ENCODE measurements at regions not wholly inside any gene's neighbourhood (a gene's known extent, or its start where the extent isn't known, plus 50 kb on each side); places are given as distances from the start of the nearest gene placed in this dataset.
"Not testable (repeated sequence)": the region's sequence is repeated elsewhere in the genome, so short reads cannot be mapped to it uniquely, and the experiment has no call there.

DNA sequence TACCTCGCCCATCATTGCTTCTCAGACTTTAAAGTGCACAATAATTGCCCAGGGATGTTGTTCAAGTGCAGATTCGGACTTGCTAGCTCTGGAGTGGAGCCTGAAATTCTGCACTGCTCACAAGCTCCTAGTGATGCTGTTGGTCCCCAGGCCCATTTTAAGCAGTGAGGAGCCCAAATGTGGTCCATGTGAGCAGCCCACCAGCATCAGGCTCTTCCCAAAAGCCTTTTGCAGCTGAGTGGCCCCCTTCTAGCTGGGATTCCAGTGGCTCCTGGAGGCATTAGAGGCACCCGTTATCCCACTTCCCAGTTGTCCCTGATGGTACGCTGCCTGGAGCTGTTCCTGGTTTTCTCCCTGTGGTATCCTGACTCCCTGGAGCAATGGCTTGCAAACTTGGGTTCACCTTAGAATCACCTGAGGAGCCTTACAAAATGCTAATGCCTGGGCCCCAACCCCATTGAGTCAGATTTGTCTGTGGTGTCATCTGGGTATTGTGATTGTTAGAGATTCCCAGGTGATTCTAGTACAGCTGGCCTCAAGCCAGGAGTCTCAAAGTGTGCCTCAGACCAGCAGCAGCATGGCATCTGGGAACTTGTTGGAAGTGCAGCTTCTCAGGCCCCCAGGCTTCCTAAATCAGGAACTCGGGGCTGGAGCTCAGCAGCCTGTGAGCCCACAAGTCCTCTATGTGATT lies 186.9 kb upstream of the SLC24A3 start:
- no peak for DNase-seq

DNA sequence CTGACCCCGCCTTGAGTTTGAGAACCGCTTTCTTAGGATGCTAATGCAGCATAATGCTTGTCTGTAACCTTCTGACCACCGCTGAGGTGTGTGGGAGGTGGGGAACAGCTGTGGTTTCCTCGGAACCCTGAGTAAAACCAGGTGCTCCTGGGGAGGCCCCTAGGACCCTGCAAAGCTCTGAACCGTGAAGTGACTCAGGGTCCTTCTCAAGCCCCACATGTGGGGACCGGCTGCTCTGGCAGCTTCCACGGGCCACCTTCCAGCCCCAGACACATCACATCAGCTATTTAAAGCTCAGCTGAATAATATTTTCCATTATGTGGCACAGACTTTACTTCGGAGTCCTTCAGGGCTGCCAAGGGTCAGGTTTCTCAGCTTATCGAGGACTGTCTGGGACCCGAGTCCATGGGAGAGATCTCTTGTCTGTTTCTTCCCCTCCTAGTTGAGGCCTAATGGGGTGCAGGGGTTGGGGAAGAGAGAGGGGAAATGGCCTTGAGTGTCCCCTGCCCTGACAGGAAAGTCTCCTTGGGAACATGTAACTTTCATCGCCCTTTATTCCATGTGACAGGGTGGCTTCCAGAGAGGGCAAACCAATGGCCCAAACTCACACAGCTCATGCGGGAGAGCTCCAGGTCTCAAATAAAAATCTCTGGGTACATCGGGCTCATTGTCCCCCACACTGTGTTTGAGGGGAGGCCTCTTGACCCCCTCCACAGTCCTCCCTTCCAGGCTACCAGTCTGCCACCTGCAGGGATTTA lies 186.1 kb upstream of the SLC24A3 start:
- DNase-seq, result no peak

- DNase-seq, result no peak
Observed at GRCh38 chr20:19026901-19027644, 185.4 kb upstream of the SLC24A3 start.

DNA sequence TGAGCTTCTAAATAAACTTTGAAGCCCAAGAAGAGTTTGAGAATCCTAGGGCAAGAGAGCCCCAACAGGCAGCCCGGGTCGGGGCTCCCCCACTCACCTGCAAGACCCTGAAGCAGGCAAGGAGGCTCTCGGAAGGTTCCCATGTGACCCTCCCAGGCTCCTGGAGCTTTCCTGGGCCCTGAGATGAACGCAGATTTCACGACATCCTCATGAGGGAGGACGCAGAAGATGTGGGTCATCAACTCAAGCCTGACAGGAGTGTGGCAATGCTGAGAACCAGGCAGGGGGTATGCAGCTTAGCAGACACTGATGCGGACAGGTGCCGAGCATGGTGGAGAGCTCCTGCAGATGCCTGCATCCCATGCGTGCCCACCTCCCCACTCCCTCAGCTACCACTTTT lies 184.5 kb upstream of the SLC24A3 start:
- DNase-seq, result no peak

- no peak for DNase-seq
Observed at GRCh38 chr20:19041787-19042186, 170.7 kb upstream of the SLC24A3 start.

- DNase-seq, result no peak
Observed at GRCh38 chr20:19045371-19045770, 167.1 kb upstream of the SLC24A3 start.

DNA sequence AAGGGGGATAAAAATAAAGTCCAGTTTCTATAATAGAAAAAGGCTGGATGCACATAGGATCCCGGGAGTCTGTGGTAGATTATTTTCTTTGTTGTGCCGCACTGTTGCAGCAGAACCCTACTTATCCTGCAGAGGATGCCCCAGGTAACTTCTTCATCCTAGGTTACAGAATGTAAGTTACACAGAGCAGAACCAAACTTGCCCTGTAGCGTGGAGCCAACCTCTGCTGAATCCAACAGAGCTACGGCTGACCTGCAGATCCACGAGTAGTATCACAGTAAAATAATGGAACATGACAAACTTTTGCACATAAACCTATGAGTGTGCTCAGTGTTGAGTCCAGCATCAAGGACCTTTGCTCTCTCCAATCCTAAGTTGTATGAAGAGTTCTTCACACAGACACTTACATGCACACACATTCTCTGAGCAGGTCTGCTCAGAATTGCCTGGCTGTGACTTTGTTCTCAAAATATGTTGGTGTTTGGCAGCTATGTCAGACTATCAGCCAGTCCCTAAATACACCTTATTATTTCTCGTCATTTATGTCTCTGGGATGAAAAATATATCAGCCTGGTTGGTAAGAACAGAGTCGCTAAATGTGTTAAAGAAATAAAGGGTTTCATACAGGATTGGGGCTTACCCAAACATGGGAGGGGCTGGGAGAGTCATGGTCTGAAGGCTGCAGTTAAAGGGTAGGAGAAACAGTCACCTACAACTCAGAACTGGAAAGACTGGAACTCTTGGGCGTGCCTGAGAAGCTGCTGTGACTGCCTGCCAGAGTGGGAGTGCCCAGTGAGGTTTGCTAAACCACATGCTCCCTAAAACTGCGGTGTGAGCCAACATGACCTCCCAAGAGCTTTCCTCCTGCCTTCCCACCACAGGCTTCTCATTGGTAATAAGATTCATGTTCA lies 165.1 kb upstream of the SLC24A3 start:
- DNase-seq, result no peak

- DNase-seq, result no peak
Observed at GRCh38 chr20:19047951-19048296, 164.5 kb upstream of the SLC24A3 start.

GRCh38 chr20:19048995-19049501 lies 163.4 kb upstream of the SLC24A3 start:
- no peak for DNase-seq

DNA sequence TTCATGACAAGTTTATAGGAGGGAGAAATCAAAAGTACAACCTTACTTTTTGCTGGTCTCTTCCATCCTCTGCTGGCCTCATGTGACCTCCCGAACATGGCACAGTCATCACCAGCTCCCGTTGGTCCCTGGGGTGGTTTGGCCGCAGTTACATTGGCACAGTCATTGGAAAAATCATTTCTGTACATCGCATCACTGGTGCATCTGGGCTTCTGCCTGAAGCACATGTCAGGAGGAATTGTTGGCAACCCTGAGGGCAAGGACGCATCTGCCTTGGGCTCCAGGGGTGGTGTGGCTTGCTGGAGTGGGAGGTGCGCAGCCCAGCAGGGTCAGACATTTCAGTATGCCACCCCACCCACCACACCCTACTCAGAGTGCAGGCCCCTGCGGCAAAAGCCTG lies 162.9 kb upstream of the SLC24A3 start:
- no peak for DNase-seq

DNA sequence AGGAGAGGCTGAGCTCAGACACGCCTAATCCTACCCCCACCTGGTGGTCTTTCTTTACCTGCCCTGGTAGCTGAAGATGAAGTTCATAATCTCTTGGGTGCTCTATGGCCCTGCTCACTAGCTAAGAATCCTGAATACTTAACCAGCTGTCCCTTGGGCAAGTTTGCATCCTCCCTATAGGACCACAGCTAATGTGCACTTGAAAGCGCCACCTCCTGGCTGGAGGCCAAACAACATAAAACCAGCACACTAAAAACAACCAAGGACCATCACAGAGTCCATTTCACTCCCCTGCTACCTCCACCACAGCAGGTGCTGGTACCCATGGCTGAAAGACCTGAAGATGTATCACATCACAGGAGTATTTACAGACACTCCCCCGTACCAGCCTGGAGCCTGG lies 155.5 kb upstream of the SLC24A3 start:
- no peak for DNase-seq

GRCh38 chr20:19064788-19065187 lies 147.7 kb upstream of the SLC24A3 start:
- DNase-seq, result not testable (repeated sequence)

- DNase-seq, result no peak
Observed at GRCh38 chr20:19067986-19068385, 144.5 kb upstream of the SLC24A3 start.

- DNase-seq, result peak in 8 of 56 donors; percentile 2 to 22 (median 6)
Observed at GRCh38 chr20:19070026-19070425, 142.4 kb upstream of the SLC24A3 start.

GRCh38 chr20:19070681-19071445 lies 141.6 kb upstream of the SLC24A3 start:
- no peak for DNase-seq

- no peak for DNase-seq
Observed at GRCh38 chr20:19071446-19071725, 141.1 kb upstream of the SLC24A3 start.

- no peak for DNase-seq
Observed at GRCh38 chr20:19071902-19072498, 140.4 kb upstream of the SLC24A3 start.

GRCh38 chr20:19072988-19073387 lies 139.5 kb upstream of the SLC24A3 start:
- DNase-seq, result no peak

GRCh38 chr20:19073584-19074218 lies 138.7 kb upstream of the SLC24A3 start:
- no peak for DNase-seq

GRCh38 chr20:19074356-19074755 lies 138.1 kb upstream of the SLC24A3 start:
- DNase-seq, result no peak

All from amygdala (tissue), 56 donors.